Neural progenitor cell (in vitro differentiated cells): ENCODE measurements at regions not wholly inside any gene's neighbourhood (a gene's known extent, or its start where the extent isn't known, plus 50 kb on each side); places are given as distances from the start of the nearest gene placed in this dataset.

Source experiments
- DNase-seq: peaks from one replicate; pipeline ENCODE4 v3.0.0-alpha.2; 2016; ENCODE audit warnings: low spot score
- H2AFZ ChIP-seq: fragments of 200-600 bp; sonication (generic); replicated peaks from 2 replicates; pipeline ENCODE4 v1.6.1; 2016; ENCODE audit warnings: antibody characterized with exemption
- H3F3A ChIP-seq: fragments of 200-600 bp; sonication (generic); 2 replicates; pipeline ENCODE4 v1.6.1; 2016; ENCODE audit warnings: antibody characterized with exemption, low read depth
- H3K27ac ChIP-seq: fragments of 200-600 bp; sonication (generic); 2 replicates; pipeline ENCODE4 v1.5.1; 2016; ENCODE audit warnings: mild to moderate bottlenecking
- H3K27me3 ChIP-seq: fragments of 200-600 bp; sonication (generic); 2 replicates; pipeline ENCODE4 v1.6.1; 2016; ENCODE audit warnings: mild to moderate bottlenecking, moderate library complexity
- H3K36me3 ChIP-seq: fragments of 200-600 bp; sonication (generic); 2 replicates; pipeline ENCODE4 v1.5.1; 2016
- H3K4me1 ChIP-seq: fragments of 200-600 bp; sonication (generic); 2 replicates; pipeline ENCODE4 v1.6.1; 2016; ENCODE audit warnings: mixed run types
- H3K4me2 ChIP-seq: fragments of 200-600 bp; sonication (generic); 2 replicates; pipeline ENCODE4 v1.6.1; 2016
- H3K4me3 ChIP-seq: fragments of 200-600 bp; sonication (generic); 2 replicates; pipeline ENCODE4 v1.5.1; 2016
- H3K79me2 ChIP-seq: fragments of 200-600 bp; sonication (generic); 2 replicates; pipeline ENCODE4 v1.6.1; 2016; ENCODE audit warnings: low read depth
- H3K9ac ChIP-seq: fragments of 200-600 bp; sonication (generic); 2 replicates; pipeline ENCODE4 v1.6.1; 2016
- H3K9me3 ChIP-seq: fragments of 200-600 bp; sonication (generic); 2 replicates; pipeline ENCODE4 v1.5.1; 2016; ENCODE audit warnings: low read depth
- H4K20me1 ChIP-seq: fragments of 200-600 bp; sonication (generic); 2 replicates; pipeline ENCODE4 v1.6.1; 2016; ENCODE audit warnings: low read depth
- H3K27ac Mint-ChIP-seq: 3 replicates; pipeline ENCODE4 v1.8.0; 2021; ENCODE audit warnings: mixed read lengths
- H3K27me3 Mint-ChIP-seq: 2 replicates; pipeline ENCODE4 v1.8.0; 2022; ENCODE audit warnings: low read depth, mild to moderate bottlenecking, inconsistent platforms, moderate library complexity, mixed read lengths; ENCODE audit not compliant: insufficient read depth
- H3K36me3 Mint-ChIP-seq: 3 replicates; pipeline ENCODE4 v1.8.0; 2021; ENCODE audit warnings: mixed read lengths
- H3K4me1 Mint-ChIP-seq: 3 replicates; pipeline ENCODE4 v1.8.0; 2021; ENCODE audit warnings: mixed read lengths
- H3K4me3 Mint-ChIP-seq: 3 replicates; pipeline ENCODE4 v1.8.0; 2021; ENCODE audit warnings: mild to moderate bottlenecking, moderate library complexity, mixed read lengths
- H3K9me3 Mint-ChIP-seq: 3 replicates; pipeline ENCODE4 v1.8.0; 2020; ENCODE audit warnings: mixed read lengths
- CTCF ChIP-seq: fragments of 200-600 bp; sonication (generic); IDR thresholded peaks from 2 replicates; pipeline ENCODE4 v1.5.1; 2017; ENCODE audit warnings: antibody characterized with exemption, mild to moderate bottlenecking
- EZH2 ChIP-seq: fragments of 200-600 bp; sonication (generic); IDR thresholded peaks from 2 replicates; pipeline ENCODE4 v1.6.1; 2017; ENCODE audit warnings: antibody characterized with exemption, mild to moderate bottlenecking, moderate library complexity
- EZH2phosphoT487 ChIP-seq: fragments of 200-600 bp; sonication (generic); IDR thresholded peaks from 2 replicates; pipeline ENCODE4 v1.6.1; 2017; ENCODE audit warnings: antibody characterized with exemption

GRCh38 chr6:30820193-30820592 lies 64.1 kb upstream of the DDR1 start:
- DNase-seq, result no peak
- Histone ChIP-seq H3K4me1 (no peaks in the 10 kb centered on the region), H3K36me3 (no peaks in the 10 kb centered on the region), H3K27me3 (no peaks in the 10 kb centered on the region), H3K79me2 (no peaks in the 10 kb centered on the region), H3K9me3 (no peaks in the 10 kb centered on the region), H3K4me3 (no peak overlapping the region), H4K20me1 (no peaks in the 10 kb centered on the region), H3K27ac (no peak overlapping the region), H3F3A (no peaks in the 10 kb centered on the region), H2AFZ (no peak overlapping the region), H3K4me2 (no peak overlapping the region), H3K9ac (no peak overlapping the region)
- H3K9me3 Mint-ChIP-seq, result peaks cover 4% of the 10 kb centered on the region
- no peak for TF ChIP-seq CTCF
- TF ChIP-seq EZH2, result no peak
- TF ChIP-seq EZH2phosphoT487, result no peak
- H3K36me3 Mint-ChIP-seq, result no peaks in the 10 kb centered on the region
- H3K4me1 Mint-ChIP-seq, result peaks cover 20% of the 10 kb centered on the region
- peaks cover 3% of the 10 kb centered on the region for H3K27me3 Mint-ChIP-seq
- no peak overlapping the region for H3K4me3 Mint-ChIP-seq
- H3K27ac Mint-ChIP-seq, result peak overlapping the region; percentile 1

- H3K36me3 Mint-ChIP-seq, result no peaks in the 10 kb centered on the region
- H3K9me3 ChIP-seq, result no peaks in the 10 kb centered on the region
- H3K36me3 ChIP-seq, result no peaks in the 10 kb centered on the region
- peaks cover 5% of the 10 kb centered on the region for H3K27me3 Mint-ChIP-seq
- H4K20me1 ChIP-seq, result no peaks in the 10 kb centered on the region
- H3F3A ChIP-seq, result no peaks in the 10 kb centered on the region
- no peak for DNase-seq
- H2AFZ ChIP-seq, result no peak overlapping the region
- H3K27ac ChIP-seq, result no peak overlapping the region
- no peak overlapping the region for H3K4me3 ChIP-seq
- H3K4me1 ChIP-seq, result no peaks in the 10 kb centered on the region
- TF ChIP-seq EZH2phosphoT487, result no peak
- TF ChIP-seq EZH2, result no peak
- TF ChIP-seq CTCF, result no peak
- no peak overlapping the region for H3K4me2 ChIP-seq
- no peak overlapping the region for H3K9ac ChIP-seq
- peaks cover 21% of the 10 kb centered on the region for H3K4me1 Mint-ChIP-seq
- peaks cover 6% of the 10 kb centered on the region for H3K9me3 Mint-ChIP-seq
- H3K79me2 ChIP-seq, result no peaks in the 10 kb centered on the region
- no peak overlapping the region for H3K4me3 Mint-ChIP-seq
- peak overlapping the region; percentile 0 for H3K27ac Mint-ChIP-seq
- H3K27me3 ChIP-seq, result no peaks in the 10 kb centered on the region
Measured at GRCh38 chr6:30819297-30819917, 64.9 kb upstream of the DDR1 start.

GRCh38 chr6:30818391-30818841 lies 65.9 kb upstream of the DDR1 start:
- Histone ChIP-seq H3K4me3 (no peak overlapping the region), H4K20me1 (no peaks in the 10 kb centered on the region), H3K9me3 (no peaks in the 10 kb centered on the region), H3K27ac (no peak overlapping the region), H2AFZ (no peak overlapping the region), H3F3A (no peaks in the 10 kb centered on the region), H3K4me1 (no peaks in the 10 kb centered on the region), H3K79me2 (no peaks in the 10 kb centered on the region), H3K9ac (no peak overlapping the region), H3K4me2 (no peak overlapping the region), H3K27me3 (no peaks in the 10 kb centered on the region), H3K36me3 (no peaks in the 10 kb centered on the region)
- no peak for TF ChIP-seq EZH2
- TF ChIP-seq CTCF, result no peak
- TF ChIP-seq EZH2phosphoT487, result no peak
- no peak for DNase-seq
- no peak overlapping the region for H3K27ac Mint-ChIP-seq
- H3K36me3 Mint-ChIP-seq, result no peaks in the 10 kb centered on the region
- no peak overlapping the region for H3K4me3 Mint-ChIP-seq
- peaks cover 5% of the 10 kb centered on the region for H3K27me3 Mint-ChIP-seq
- peaks cover 6% of the 10 kb centered on the region for H3K9me3 Mint-ChIP-seq
- peaks cover 23% of the 10 kb centered on the region for H3K4me1 Mint-ChIP-seq
